Panc1 (cell line): ENCODE measurements at regions not wholly inside any gene's neighbourhood (a gene's known extent, or its start where the extent isn't known, plus 50 kb on each side); places are given as distances from the start of the nearest gene placed in this dataset.

Experiments
- CTCF ChIP-seq: fragments of 450-650 bp; IDR thresholded peaks from 2 replicates; pipeline ENCODE4 v1.5.1; 2017; ENCODE audit warnings: mild to moderate bottlenecking
- POLR2AphosphoS5 ChIP-seq: IDR thresholded peaks from 2 replicates; pipeline ENCODE4 v1.6.1; 2012; ENCODE audit warnings: mild to moderate bottlenecking, low read depth, low read length, moderate library complexity
- REST ChIP-seq, 2 experiments: IDR thresholded peaks; 2 replicates each; pipeline ENCODE4 v1.6.1; 2011 to 2012; ENCODE audit warnings: low read depth in 2 of 2, control low read depth in 1 of 2, low read length in 1 of 2, mild to moderate bottlenecking in 1 of 2, moderate library complexity in 1 of 2; ENCODE audit not compliant: insufficient read depth in 1 of 2
- SIN3A ChIP-seq: IDR thresholded peaks from 2 replicates; pipeline ENCODE4 v1.6.1; 2012; ENCODE audit warnings: low read depth, mild to moderate bottlenecking, low read length, moderate library complexity, borderline replicate concordance; ENCODE audit not compliant: insufficient read depth
- TCF7L2 ChIP-seq: IDR thresholded peaks from 2 replicates; pipeline ENCODE4 v1.6.1; 2011; ENCODE audit warnings: mild to moderate bottlenecking, low read depth, low read length, inconsistent platforms

DNA sequence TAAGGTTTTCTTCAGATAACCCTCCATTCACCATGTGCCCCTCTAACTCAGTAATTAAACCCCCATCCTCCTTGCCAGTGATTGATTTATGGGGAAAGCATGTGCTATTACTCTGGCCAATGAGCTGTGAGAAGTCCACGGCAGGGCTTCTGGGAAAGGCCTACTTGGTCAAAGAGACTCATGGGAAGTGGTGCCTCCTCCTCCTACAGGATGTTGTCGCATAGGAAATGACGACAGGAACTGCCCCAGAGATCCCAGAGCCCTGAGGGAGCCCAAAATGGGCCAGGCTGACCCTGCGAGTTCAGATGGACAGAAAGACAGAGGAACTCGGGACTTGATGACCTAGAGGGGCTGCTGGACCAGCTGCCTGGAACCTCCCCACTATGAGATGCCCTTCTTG lies 938.1 kb upstream of the TMEM132C start:
- no peak for TF ChIP-seq REST (IDR thresholded peaks at IDR 0.05; ENCODE audit: insufficient read depth in 1 of 2, low read depth in 2 of 2, low read length in 1 of 2)
- no peak for TF ChIP-seq CTCF
- no peak for TF ChIP-seq POLR2AphosphoS5
- TF ChIP-seq TCF7L2 = no peak
- TF ChIP-seq SIN3A = no peak
